ENCODE measurements at regions not wholly inside any gene's neighbourhood (a gene's known extent, or its start where the extent isn't known, plus 50 kb on each side); places are given as distances from the start of the nearest gene placed in this dataset.

DNA sequence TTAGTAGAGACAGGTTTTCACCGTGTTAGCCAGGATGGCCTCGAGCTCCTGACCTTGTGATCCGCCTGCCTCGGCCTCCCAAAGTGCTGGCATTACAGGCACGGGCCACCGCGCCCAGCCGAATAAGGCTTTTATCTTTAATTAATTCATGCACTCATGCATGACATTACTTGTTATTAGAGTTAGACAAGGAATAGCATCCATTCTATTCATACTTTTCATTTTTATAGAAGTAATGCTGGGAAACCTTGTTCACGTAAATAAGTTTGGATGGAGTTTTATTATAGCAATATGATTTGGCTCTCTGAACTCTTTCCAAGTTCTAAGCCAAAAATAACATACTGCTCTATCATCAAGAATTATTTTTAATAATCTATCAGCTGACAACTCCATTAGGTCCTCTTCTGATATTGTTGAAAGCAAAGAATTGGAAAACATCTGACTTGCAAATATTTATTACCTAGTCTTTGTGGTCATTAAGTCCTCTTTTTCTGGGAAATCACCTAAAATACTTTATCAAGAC, 168.8 kb upstream of the CCND2 start:
- no peak for DNase-seq (ENCODE audit: low read depth)
- TF ChIP-seq, protein P1, sequence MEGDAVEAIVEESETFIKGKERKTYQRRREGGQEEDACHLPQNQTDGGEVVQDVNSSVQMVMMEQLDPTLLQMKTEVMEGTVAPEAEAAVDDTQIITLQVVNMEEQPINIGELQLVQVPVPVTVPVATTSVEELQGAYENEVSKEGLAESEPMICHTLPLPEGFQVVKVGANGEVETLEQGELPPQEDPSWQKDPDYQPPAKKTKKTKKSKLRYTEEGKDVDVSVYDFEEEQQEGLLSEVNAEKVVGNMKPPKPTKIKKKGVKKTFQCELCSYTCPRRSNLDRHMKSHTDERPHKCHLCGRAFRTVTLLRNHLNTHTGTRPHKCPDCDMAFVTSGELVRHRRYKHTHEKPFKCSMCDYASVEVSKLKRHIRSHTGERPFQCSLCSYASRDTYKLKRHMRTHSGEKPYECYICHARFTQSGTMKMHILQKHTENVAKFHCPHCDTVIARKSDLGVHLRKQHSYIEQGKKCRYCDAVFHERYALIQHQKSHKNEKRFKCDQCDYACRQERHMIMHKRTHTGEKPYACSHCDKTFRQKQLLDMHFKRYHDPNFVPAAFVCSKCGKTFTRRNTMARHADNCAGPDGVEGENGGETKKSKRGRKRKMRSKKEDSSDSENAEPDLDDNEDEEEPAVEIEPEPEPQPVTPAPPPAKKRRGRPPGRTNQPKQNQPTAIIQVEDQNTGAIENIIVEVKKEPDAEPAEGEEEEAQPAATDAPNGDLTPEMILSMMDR (IDR thresholded peaks at IDR 0.05; ENCODE audit: control insufficient read depth, insufficient read depth, low read depth, low read length, missing control alignments) = no peak
- no peak overlapping the region for H3K4me3 ChIP-seq (ENCODE audit: control insufficient read depth, low read depth, low read length)

DNA sequence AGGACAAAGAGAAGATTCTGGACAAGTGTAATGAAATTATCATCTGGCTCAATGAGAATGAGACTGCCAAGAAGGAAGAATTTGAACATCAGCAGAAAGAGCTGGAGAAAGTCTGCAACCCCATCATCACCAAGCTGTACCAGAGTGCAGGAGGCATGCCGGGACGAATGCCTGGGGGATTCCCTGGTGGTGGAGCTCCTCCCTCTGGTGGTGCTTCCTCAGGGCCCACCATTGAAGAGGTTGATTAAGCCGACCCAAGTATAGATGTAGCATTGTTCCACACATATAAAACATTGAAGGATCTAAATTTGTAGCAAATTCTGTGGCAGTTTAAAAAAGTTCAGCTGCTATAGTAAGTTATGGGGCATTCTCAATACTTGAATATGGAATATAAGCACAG, 174.3 kb upstream of the CCND2 start:
- DNase-seq (ENCODE audit: low read depth) = no peak
- no peak overlapping the region for H3K4me3 ChIP-seq (ENCODE audit: control insufficient read depth, low read depth, low read length)
- TF ChIP-seq, protein P1 (IDR thresholded peaks at IDR 0.05; ENCODE audit: control insufficient read depth, insufficient read depth, low read depth, low read length, missing control alignments) = no peak

DNA sequence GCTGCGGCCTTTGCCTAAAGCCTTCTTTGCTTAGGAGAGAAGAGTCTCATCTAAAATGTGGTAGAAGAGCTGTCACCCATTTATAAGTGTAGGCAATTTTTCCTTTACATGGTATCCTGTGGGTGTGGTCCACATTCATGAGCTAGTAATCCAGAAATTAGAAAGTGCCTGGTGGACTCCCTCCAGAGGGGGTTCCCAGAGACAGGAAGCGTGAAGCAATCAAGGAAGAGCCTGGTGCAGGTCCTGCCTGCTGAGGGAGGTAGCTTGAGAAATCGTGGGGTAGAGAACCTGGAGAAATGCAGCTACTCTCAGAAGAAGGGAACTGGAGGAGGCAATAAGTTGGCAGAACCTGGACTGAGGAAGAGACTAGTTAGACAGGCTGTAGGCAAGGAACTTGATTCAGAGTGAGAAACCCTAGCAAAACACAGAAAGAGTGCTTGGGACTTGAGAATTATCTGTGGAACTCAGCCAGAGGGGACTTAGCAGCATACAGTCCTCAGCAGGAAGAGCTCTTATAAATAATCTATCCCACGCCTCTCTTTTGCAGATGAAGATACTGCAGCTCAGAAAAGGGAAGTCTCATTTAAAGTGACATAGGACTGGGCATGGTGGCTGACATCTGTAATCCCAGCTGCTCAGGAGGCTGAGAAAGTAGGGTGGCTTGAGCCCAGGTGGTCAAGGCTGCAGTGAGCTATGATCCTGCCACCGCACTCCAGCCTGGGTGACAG, 182.4 kb upstream of the CCND2 start:
- no peak overlapping the region for H3K4me3 ChIP-seq (ENCODE audit: control insufficient read depth, low read depth, low read length)
- DNase-seq (ENCODE audit: low read depth) = no peak
- TF ChIP-seq, protein P1 (IDR thresholded peaks at IDR 0.05; ENCODE audit: control insufficient read depth, insufficient read depth, low read depth, low read length, missing control alignments) = no peak

DNA sequence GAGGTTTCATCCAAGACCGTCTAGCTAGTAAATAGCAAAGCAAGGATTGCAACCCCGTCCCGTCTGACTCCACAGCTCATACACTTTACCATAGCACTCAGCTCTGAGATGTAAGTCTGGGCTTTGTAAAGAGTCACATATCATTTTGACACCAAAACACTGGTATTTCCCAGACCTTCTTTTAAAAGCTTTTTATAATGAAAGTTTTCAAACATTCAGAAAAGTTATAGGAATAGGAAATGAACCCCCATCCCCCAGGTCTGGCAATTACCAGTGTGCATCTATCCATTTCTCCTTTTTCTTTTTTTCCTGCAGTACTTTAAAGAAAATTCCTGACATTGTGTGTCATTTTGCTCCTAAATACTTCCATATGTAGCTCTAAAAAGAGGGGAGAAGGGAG, 183.6 kb upstream of the CCND2 start:
- TF ChIP-seq, protein P1 (IDR thresholded peaks at IDR 0.05; ENCODE audit: control insufficient read depth, insufficient read depth, low read depth, low read length, missing control alignments) = no peak

DNA sequence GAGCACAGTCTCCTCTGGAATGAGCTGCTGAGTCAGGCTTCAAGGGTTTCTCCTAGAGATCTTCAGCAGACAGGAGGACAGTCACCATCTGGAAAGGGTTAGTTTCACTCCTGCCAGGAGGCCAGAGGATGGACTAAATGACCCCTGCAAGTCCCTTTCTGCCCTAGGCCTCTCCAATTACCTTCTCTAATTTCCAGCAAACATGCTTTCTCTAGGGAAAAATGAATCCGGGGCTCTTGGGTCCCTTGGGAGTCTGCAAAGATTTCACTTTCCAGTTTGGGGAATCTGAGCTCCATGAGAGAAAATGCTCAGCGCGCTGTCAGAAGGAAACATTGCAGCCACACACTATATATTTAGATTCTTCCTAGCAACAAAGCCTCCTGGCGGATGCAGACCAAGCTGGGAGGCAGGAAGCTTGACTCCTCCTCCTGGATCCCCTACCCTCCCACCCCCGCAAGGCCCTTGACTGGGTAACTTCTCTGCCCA, 184.4 kb upstream of the CCND2 start:
- TF ChIP-seq, protein P1 (IDR thresholded peaks at IDR 0.05; ENCODE audit: control insufficient read depth, insufficient read depth, low read depth, low read length, missing control alignments) = no peak
- H3K4me3 ChIP-seq (ENCODE audit: control insufficient read depth, low read depth, low read length) = no peak overlapping the region

More for the DNA sequence above, 183.6 kb upstream of the CCND2 start:
- H3K4me3 ChIP-seq (ENCODE audit: control insufficient read depth, low read depth, low read length) = no peak overlapping the region
- DNase-seq (ENCODE audit: low read depth) = no peak

DNA sequence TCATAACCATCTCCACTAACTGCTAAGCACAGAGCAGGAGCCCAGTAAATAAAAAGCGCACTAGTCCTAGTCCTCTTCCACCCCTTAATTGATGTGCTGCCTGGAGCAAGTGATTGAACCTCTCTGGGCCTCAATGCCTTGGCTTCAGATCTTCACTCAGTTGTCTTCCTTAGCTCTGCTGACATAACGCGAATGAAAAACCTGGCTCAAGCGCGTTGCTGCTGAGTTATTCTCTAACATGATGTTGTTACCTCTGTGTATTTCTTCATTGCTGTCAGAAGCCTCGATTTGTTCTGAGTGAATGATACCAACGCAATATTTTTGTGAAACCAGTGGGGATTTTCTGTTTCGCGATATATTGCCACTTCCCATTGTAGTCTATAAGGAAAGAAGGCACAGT, 185.1 kb upstream of the CCND2 start:
- TF ChIP-seq, protein P1 (IDR thresholded peaks at IDR 0.05; ENCODE audit: control insufficient read depth, insufficient read depth, low read depth, low read length, missing control alignments) = no peak
- no peak overlapping the region for H3K4me3 ChIP-seq (ENCODE audit: control insufficient read depth, low read depth, low read length)

More for the DNA sequence above, 184.4 kb upstream of the CCND2 start:
- DNase-seq (ENCODE audit: low read depth) = no peak

More for the DNA sequence above, 185.1 kb upstream of the CCND2 start:
- no peak for DNase-seq (ENCODE audit: low read depth)
